Gastrocnemius medialis (tissue), 4 donors: ENCODE measurements at regions not wholly inside any gene's neighbourhood (a gene's known extent, or its start where the extent isn't known, plus 50 kb on each side); places are given as distances from the start of the nearest gene placed in this dataset.

Experiments
- ATAC-seq, 2 donors: fragments of 150-250 bp; one replicate each; pipeline ENCODE4 v1.9.1; 2016
- DNase-seq, 2 donors: peaks; one replicate each; pipeline ENCODE4 v3.0.0-alpha.2; 2019
- H3K27ac ChIP-seq, 4 donors: fragments of 200-600 bp; sonication (generic); 1 replicate in 1 of 4; 2 replicates in 3 of 4; pipeline ENCODE4 v1.5.1; 2016 to 2018; ENCODE audit warnings: mild to moderate bottlenecking in 2 of 4, moderate library complexity in 1 of 4
- H3K27me3 ChIP-seq, 3 donors: fragments of 200-600 bp; sonication (generic) in 2 of 3; 1 replicate in 1 of 3; 2 replicates in 2 of 3; pipeline versions ENCODE4 v1.5.1 to v1.6.0; 2016 to 2019; ENCODE audit warnings: mild to moderate bottlenecking in 1 of 3, moderate library complexity in 1 of 3
- H3K36me3 ChIP-seq, 2 donors: fragments of 200-600 bp; sonication (generic) in 1 of 2; one replicate each; pipeline ENCODE4 v1.5.1; 2017 to 2018
- H3K4me1 ChIP-seq, 2 donors: fragments of 200-600 bp; sonication (generic) in 1 of 2; one replicate each; pipeline ENCODE4 v1.5.1; 2016 to 2017; ENCODE audit warnings: mild to moderate bottlenecking in 2 of 2
- H3K4me3 ChIP-seq, 4 donors: fragments of 200-600 bp; sonication (generic) in 3 of 4; 1 replicate in 1 of 4; 2 replicates in 3 of 4; pipeline ENCODE4 v1.5.1; 2016 to 2019; ENCODE audit warnings: mild to moderate bottlenecking in 2 of 4
- H3K9me3 ChIP-seq, 3 donors: fragments of 200-600 bp; sonication (generic) in 2 of 3; 1 replicate in 1 of 3; 2 replicates in 2 of 3; pipeline ENCODE4 v1.5.1; 2016 to 2019
- CTCF ChIP-seq, 5 experiments: fragments of 450-650 bp in 3 of 5; fragments of 200-600 bp in 2 of 5; sonication (generic) in 2 of 5; IDR thresholded peaks in 4 of 5; conservative IDR thresholded peaks in 1 of 5; 1 replicate in 4 of 5; 2 replicates in 1 of 5; pipeline ENCODE4 v1.5.1; 2016 to 2019; ENCODE audit warnings: antibody characterized with exemption in 5 of 5, mild to moderate bottlenecking in 3 of 5, moderate library complexity in 3 of 5
- POLR2A ChIP-seq, 2 donors: fragments of 450-650 bp; IDR thresholded peaks; one replicate each; pipeline ENCODE4 v1.6.1; 2017; ENCODE audit warnings: antibody characterized with exemption in 2 of 2, mild to moderate bottlenecking in 2 of 2, moderate library complexity in 2 of 2
- in situ Hi-C, 4 donors: fragments of 200-750 bp; cut with MboI; loops; one replicate each; pipeline versions ENCODE4 v1.15.0 to v1.8.0; 2017; ENCODE audit warnings: low sequenced_read_pairs in 4 of 4
- intact Hi-C: fragments of 100-400 bp; cut with DNase I; formaldehyde crosslinking; loops from one replicate; pipeline ENCODE4 v1.15.1; 2023; ENCODE audit warnings: low total_unique reads

- ATAC-seq (no peak), DNase-seq (no peak)
- Histone ChIP-seq H3K27me3 (no peaks in the 10 kb centered on the region), H3K27ac (no peak overlapping the region), H3K36me3 (no peaks in the 10 kb centered on the region), H3K9me3 (no peaks in the 10 kb centered on the region), H3K4me1 (no peaks in the 10 kb centered on the region), H3K4me3 (no peak overlapping the region)
- in situ Hi-C loops, result no loop called here
- intact Hi-C loops, result no loop called here
- TF ChIP-seq POLR2A (IDR thresholded peaks at IDR 0.05), result no peak
- no peak for TF ChIP-seq CTCF (IDR thresholded peaks at IDR 0.05 in 4 of 5, conservative IDR thresholded peaks at IDR 0.05 in 1 of 5)
Measured at GRCh38 chr5:30686530-30686929, 507.0 kb upstream of the CDH6 start.

- no peaks in the 10 kb centered on the region for H3K9me3 ChIP-seq
- no peaks in the 10 kb centered on the region for H3K36me3 ChIP-seq
- ATAC-seq (no peak), DNase-seq (no peak)
- H3K4me3 ChIP-seq, result no peak overlapping the region
- H3K27me3 ChIP-seq, result no peaks in the 10 kb centered on the region
- H3K27ac ChIP-seq, result no peak overlapping the region
- intact Hi-C loops (no loop called here), in situ Hi-C loops (no loop called here)
- TF ChIP-seq CTCF (IDR thresholded peaks at IDR 0.05 in 4 of 5, conservative IDR thresholded peaks at IDR 0.05 in 1 of 5) (no peak), POLR2A (IDR thresholded peaks at IDR 0.05) (no peak)
- no peaks in the 10 kb centered on the region for H3K4me1 ChIP-seq
Measured at GRCh38 chr5:30676223-30676840, 517.2 kb upstream of the CDH6 start.

GRCh38 chr5:30667293-30667692, 526.2 kb upstream of the CDH6 start:
- in situ Hi-C loops, result no loop called here
- ATAC-seq (no peak), DNase-seq (no peak)
- H3K4me3 ChIP-seq, result no peak overlapping the region
- H3K36me3 ChIP-seq, result no peaks in the 10 kb centered on the region
- H3K27me3 ChIP-seq, result no peaks in the 10 kb centered on the region
- no peaks in the 10 kb centered on the region for H3K4me1 ChIP-seq
- intact Hi-C loops, result no loop called here
- H3K9me3 ChIP-seq, result no peaks in the 10 kb centered on the region
- TF ChIP-seq CTCF (IDR thresholded peaks at IDR 0.05 in 4 of 5, conservative IDR thresholded peaks at IDR 0.05 in 1 of 5) (no peak), POLR2A (IDR thresholded peaks at IDR 0.05) (no peak)
- H3K27ac ChIP-seq, result no peak overlapping the region

- intact Hi-C loops (no loop called here), in situ Hi-C loops (no loop called here)
- TF ChIP-seq POLR2A (IDR thresholded peaks at IDR 0.05), result no peak
- no peak for TF ChIP-seq CTCF (IDR thresholded peaks at IDR 0.05 in 4 of 5, conservative IDR thresholded peaks at IDR 0.05 in 1 of 5)
- H3K4me1 ChIP-seq, result no peaks in the 10 kb centered on the region
- no peak overlapping the region for H3K27ac ChIP-seq
- DNase-seq (no peak), ATAC-seq (no peak)
- H3K36me3 ChIP-seq, result no peaks in the 10 kb centered on the region
- no peak overlapping the region for H3K4me3 ChIP-seq
- no peaks in the 10 kb centered on the region for H3K9me3 ChIP-seq
- H3K27me3 ChIP-seq, result no peaks in the 10 kb centered on the region
Measured at GRCh38 chr5:30663536-30663935, 530.0 kb upstream of the CDH6 start.

- intact Hi-C loops (no loop called here), in situ Hi-C loops (no loop called here)
- Histone ChIP-seq H3K4me3 (no peak overlapping the region), H3K27me3 (no peaks in the 10 kb centered on the region), H3K36me3 (no peaks in the 10 kb centered on the region), H3K9me3 (no peaks in the 10 kb centered on the region), H3K4me1 (no peaks in the 10 kb centered on the region), H3K27ac (no peak overlapping the region)
- no peak for TF ChIP-seq POLR2A (IDR thresholded peaks at IDR 0.05)
- no peak for TF ChIP-seq CTCF (IDR thresholded peaks at IDR 0.05 in 4 of 5, conservative IDR thresholded peaks at IDR 0.05 in 1 of 5)
- DNase-seq (no peak), ATAC-seq (no peak)
Measured at GRCh38 chr5:30662373-30662772, 531.1 kb upstream of the CDH6 start.
